Heart left ventricle (tissue), 13 donors: ENCODE measurements at regions not wholly inside any gene's neighbourhood (a gene's known extent, or its start where the extent isn't known, plus 50 kb on each side); places are given as distances from the start of the nearest gene placed in this dataset.

Experiments
- CTCF ChIP-seq, 12 donors: fragments of 200-600 bp; sonication (generic) in 4 of 12; IDR thresholded peaks; one replicate each; pipeline versions ENCODE4 v1.5.0 to v1.8.0; 2018 to 2022; ENCODE audit warnings: antibody characterized with exemption in 12 of 12, mild to moderate bottlenecking in 5 of 12
- POLR2A ChIP-seq, 2 donors: fragments of 450-650 bp; IDR thresholded peaks; one replicate each; pipeline ENCODE4 v1.6.1; 2017; ENCODE audit warnings: antibody characterized with exemption in 2 of 2, mild to moderate bottlenecking in 2 of 2, moderate library complexity in 2 of 2
- donor health status: ischemic (EF 13 %, LVEDD 7.1; RV severe dilation, severe dysfunction).
- donor health status: DM: no; HTN: yes; CAD: no.
- donor health status: DM: no; HTN: no; CAD: no.
- donor health status: ischemic (EF 25% LVEDD 6.9; RV normal size, moderate dysfunction).
- donor health status: ischemic (EF 25% LVEDD 5.7; RV mildly dilated, moderate dysfunction).
- donor health status: ischemic (EF 35%, LVEDD 5.7; RV mildly dilated, moderate dysfunction).
- donor health status: nonischemic (EF 11% LVEDD 7.7; RV severe dilation, severe dysfunction).
- donor health status: DM: yes; HTN: yes; CAD: no.
- donor health status: PGD.
- donor health status: ischemic (EF 29% LVEDD 5.4; RV normal size, mild dysfunction).
- donor health status: nonischemic (EF 23%, LVEDD 6.1; RV moderate dilation, normal function).

DNA sequence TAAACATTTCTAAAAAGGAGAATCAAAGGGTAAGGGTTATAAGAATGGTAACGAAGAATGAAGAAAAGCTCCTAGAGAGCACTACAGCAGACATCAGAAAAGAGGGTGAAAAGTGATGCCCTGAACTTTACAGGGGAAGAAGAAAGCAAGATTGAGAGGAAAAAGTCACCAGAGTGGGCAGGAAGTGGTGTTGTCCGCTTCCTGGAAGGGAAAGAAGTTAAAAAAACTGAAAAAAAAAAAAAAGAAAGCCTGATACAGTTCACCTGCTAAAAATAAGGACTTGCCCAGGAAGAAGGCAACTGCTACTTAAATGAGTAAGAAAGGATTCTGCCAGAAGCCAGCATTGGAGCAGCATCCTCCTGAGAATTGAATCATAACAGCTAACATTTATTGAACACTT lies 330.1 kb upstream of the PHF14 start:
- TF ChIP-seq POLR2A (IDR thresholded peaks at IDR 0.05) (no peak), CTCF (IDR thresholded peaks at IDR 0.05) (no peak)
